SW480 (cell line): ENCODE measurements at regions not wholly inside any gene's neighbourhood (a gene's known extent, or its start where the extent isn't known, plus 50 kb on each side); places are given as distances from the start of the nearest gene placed in this dataset.

Experiments
- DNase-seq: peaks from one replicate; pipeline ENCODE4 v3.0.0-alpha.2; 2016; ENCODE audit warnings: low spot score

DNA sequence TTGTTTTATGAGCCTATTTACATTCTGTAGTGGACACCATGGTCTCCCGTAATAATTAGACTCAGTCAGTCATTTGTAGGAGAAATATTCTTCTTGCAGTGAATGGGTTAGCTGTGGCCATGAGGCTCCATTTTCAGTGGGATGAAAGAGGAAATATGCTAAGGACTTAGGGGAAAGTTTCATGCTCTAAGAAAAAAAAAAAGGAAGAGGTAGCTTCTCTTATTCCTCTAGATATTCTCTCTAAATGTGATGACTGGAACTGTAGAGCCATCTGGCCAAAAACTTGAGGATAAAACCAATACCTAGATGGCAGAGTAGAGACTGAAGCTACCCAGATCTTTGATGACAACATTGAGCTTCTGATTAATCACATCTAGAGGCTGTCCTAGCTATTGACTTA, 75.8 kb upstream of the SESN3 start:
- no peak for DNase-seq

DNA sequence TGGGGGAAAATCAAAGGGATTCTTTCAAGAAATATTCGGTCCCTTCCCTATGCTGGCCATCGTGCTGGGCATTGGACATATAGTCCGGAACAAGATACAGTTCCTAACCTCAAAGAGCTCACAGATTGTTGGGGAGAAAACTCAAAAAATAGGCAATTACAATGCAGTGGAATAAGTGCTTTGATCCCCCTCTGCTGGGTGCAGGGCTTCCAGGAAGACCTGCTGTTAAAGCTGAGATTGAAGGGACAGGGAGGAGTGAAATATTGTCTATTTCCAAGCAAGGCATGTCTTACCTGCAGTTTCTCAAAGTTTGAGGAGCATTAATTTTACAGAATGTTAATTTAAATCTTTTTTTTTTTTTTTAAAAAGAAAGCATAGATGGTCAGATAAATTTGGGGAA, 75.1 kb upstream of the SESN3 start:
- no peak for DNase-seq

DNA sequence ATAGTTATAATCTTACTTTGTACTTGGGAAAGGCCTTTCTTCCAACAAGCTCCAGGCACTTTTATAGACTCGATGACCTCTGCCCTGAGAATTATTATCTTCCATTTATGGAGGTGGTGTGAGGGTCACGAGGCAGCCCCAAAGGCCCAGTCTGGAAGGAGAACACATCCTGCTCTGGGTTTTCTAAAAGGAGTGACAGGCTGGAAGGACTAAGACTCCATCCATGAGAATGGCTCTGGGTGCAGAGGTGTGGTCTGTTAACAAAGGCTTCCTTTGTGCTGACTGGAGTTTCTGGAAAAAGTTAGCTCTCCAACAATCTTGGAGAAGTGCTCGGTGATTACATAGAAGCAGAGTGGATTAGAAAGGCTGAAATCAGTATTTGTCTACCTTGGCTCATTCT, 74.7 kb upstream of the SESN3 start:
- DNase-seq, result no peak

DNA sequence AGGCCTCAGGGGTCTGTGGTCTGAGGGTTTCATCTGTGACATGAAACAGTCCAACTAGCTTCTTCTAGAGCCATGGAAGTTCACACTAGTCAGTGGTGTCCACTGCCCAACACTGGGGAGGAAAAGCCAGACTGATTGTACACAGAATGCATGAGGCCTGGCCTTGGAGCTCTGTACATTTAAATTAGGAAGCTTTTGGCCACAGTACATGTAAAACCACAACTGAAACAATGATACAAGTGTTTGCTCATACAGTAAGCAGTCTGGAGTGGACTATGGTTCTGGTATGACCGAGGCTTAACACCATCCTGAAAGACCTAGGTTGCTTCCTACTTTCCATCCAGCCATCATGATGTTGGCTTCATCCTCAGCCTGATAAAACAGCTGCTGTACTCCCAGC, 73.8 kb upstream of the SESN3 start:
- DNase-seq, result no peak

DNA sequence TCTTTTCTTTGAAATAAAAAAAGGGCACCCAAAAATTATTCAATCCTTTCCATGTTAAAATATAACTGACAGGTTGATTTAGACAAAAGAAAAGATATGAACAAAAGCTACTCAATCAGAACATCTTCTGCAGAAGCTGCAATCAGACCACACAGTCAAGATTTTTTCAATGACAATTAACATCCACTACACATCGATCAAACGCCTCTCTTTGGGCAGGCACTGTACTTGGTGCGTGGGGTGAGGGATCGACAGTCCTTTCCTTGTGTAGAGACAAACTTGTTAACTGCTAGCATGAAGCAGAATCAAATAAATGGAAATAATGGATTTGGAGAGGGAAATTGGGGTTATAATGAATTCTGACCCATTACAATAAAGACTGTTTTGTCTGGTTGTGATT, 71.2 kb upstream of the SESN3 start:
- DNase-seq, result no peak

DNA sequence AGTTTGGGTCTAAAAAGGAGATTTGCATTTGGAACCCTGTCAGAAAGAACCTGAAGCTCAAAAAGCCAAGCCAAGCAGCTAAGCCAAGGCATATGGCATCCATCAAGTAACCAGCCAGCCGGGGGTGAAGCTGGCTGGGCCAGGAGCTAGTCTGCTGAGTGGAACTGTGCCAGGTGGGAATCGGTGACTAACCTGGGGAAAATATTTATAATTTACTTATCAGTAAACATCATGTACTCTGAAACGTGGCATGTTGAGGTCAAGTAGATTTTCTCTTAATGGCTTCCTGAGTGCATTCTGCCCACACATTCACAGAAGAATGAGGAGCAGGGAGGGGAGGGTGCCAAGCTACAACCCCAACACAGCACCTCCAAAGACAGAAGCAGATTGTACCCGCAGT, 70.5 kb upstream of the SESN3 start:
- peak; percentile 44 for DNase-seq

DNA sequence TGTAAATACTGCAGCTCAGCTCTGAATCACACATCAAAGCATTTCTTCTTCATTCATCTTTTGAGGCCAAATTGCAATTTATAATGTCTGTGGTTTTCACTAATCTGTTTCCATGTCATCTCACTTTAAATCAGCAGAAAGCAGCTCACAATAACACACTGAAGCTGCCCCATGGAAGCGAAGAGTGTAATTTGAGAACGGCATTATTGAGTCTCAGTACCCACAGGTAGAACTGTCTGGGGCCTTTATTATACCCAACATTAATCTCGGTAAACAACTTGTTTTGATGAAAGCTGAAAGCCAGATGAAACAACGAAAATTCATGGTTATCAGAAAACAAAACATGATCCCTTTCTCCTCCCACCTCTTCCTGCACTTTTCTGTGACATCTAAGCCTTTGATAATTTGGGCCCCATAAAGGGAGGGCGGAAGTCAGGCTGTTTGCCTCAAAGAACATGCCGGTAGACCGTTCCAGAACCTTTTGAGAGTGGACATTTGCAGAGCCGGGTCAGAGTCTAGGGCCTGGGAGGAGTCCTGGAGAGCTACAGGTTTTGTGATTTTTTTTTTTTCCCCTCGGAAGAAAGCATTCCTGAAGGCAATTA, 68.2 kb upstream of the SESN3 start:
- peak; percentile 95 for DNase-seq

DNA sequence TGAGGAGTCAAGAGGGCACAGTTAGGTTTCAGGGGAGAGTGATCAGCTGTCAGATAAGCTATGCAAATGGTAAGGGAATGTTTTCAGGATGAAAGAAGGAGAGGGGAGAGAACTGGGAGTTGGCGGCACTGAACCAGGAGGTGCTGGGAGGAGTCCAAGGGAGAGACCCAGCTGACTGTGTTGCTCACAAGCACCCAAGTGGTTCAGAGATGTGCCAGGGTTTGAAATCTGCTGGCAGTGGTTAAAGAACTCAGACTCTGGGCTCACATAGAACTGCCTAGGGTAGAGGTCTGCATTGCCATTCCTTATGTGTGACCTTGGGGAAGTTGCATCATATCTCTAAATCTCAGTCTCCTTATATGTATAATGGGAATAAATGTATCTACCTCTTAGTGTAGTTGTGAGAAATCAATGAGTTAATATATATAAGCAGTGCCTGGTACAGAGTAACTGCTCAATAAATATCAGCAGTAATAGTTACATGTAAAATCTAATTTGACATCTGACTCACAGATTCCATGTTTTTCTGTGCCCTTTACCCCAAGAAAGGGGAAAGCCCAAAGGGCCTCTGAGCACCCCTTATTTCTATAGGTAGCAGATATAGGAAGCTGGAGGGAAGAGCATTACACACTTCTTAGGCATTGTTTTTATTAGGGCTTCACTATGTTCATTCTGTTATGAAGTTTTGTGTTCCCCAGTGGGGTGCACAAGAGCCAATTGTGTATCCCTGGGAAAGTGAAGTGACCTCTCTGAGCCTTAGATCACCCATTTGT, 66.9 kb upstream of the SESN3 start:
- DNase-seq, result no peak

DNA sequence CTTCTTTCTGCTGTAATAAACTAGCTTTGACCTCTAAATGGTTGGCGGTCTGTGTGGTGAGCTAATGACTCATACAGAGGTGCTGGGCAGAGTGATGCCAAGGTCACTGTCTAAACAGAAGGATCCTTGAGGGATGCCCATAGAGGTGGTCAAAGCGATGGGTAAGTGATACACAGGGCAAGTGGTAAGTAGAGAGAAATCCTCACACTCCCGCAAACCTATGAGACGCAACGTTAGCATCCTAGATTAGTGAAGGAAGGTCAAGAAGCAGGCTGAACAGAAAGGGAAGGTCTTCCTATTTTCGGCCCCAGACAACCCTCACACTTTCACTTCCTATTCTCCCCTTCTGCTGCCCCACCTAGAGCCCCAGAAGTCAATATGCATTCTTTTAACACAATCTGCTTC, 65.6 kb upstream of the SESN3 start:
- DNase-seq, result peak; percentile 72

DNA sequence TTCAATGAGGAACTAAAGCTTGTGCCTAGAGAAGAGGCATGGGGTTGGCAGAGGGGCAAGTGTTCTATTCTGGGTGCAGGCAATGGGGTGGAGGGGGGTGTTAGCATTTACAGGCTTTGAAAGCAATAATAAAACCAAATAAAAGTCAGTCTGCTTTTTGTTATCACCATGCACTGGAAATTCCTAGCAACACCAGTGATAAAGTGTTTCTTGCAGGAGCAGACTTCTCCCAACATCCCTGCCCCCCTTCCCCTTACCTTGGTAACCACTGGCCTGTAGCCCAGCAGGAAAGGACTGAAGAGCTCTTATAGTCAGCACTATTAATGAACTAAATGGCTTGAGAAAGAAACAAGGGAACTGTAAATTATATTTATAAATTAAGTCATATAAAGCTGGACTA, 65.2 kb upstream of the SESN3 start:
- DNase-seq, result no peak

DNA sequence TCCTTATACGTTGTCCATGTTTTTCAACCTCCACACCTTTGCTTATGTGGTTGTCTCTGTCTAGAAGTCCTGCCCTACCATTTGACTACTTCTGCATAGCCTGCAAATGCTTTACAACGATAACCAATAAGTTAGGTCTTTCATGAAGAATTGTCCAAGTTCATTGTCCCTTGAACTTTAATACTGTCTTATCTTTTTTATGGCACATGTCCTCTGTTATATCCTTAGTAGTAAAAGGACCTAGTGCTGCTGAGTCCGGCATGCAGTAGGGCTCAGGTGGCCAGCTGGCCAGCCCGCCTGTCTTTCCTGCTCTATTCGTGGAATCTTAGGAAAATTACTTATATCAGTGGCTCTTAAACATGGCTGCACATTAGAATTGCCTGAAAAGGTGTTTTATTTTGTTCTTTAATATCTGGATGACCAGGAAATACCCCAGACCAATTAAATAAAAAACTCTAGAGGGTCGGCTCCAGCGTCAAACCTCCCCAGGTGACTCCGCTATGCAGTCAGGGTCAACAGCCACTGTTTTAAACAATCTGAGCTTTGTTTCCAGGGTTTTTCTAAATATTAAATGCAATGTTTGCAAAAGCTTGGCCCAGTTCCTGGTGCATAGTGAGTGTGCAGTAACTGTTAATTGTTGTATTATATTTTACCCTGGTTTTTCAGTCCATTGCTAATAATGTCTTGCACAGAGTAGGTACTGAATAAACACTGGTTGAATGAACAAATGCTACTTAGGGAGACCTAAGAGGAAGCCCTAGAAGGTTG, 64.6 kb upstream of the SESN3 start:
- no peak for DNase-seq

DNA sequence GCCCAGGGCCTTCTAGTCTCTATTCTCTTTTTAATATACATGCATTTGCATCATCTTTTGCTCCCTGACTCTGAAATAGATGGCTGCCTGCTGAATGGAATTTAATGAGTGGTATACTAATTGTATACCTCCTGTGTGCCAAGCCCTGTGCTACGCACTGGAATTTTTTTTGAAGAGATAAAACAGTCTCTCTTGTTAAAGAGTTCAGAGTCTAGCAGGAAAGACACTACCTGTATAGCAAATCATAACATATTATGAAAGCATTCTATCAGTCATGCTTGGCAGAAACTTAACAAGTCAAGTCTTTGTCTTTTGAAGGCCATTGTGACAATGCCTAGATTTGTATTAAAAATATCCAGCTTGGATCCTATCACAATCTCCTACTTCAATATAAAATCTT, 63.7 kb upstream of the SESN3 start:
- no peak for DNase-seq

DNA sequence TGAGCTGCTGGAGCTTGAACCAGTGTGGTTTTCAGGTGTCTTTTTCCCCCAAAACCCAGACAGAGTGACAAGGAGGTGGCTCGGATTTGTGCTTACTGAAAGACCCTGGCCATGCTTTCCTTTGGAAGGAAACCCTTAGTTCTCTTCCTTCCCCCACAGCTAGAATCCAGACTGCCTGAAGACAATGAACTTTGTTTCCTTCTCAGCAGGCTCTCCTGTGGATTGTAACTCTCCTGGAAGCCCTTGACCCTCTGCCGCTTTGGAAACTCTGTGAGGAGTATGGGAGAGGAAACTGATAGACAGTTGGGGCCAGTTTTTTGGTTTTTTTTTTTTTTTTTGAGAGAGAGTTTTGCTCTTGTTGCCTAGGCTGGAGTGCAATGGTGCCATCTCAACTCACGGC, 62.1 kb upstream of the SESN3 start:
- no peak for DNase-seq

DNA sequence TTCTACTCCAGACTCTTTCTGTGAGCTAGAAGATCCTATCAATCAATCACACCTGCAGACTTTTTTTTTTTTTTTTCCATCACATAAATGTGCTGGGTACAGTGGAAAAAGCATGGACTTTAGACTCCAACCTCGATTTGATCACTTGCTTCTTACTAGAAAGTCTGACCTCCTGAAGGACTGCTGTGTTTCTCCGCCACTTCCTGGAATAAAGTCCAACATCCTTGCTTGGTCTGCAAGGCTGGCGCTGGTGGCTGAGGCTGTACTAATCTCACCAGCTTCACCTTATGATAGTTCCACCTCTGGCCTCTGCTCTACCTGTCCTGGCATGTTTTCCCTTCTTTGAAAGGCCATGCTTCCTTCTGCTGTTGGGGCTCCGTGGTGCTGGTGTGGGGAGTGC, 60.9 kb upstream of the SESN3 start:
- DNase-seq, result no peak

DNA sequence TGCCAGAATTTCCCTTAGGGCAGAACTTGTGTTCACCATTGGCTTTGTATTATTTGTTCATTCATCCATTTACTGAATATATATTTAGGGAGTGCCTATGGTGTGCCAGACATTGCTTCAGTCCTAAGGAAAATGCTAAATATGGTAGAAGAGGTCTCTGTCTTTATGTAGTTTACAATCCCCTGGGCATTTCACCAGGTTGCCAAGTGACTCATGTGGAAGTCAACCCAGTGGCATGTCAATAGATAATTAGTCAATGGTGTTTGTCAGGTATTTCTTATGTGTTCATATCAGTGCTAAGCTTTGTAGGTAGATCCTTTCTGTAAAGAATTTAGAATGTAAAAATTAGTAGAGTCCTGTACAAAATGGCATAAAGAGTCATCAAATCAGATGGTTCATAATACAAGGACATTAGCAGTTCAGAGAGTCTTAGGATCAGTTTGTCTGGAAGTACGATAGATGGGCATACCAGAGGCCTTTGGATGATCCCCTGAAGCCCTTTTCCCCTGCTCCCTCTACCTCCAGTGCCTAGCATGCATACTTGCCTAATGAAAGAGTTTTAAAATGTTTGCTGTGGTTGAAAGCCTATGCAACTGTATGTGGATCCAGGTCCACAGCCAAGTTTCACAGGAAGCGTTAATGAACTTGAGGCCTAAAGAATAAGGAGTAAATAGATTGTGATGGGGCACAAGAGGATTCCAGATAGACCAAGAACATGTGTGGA, 58.5 kb upstream of the SESN3 start:
- no peak for DNase-seq

DNA sequence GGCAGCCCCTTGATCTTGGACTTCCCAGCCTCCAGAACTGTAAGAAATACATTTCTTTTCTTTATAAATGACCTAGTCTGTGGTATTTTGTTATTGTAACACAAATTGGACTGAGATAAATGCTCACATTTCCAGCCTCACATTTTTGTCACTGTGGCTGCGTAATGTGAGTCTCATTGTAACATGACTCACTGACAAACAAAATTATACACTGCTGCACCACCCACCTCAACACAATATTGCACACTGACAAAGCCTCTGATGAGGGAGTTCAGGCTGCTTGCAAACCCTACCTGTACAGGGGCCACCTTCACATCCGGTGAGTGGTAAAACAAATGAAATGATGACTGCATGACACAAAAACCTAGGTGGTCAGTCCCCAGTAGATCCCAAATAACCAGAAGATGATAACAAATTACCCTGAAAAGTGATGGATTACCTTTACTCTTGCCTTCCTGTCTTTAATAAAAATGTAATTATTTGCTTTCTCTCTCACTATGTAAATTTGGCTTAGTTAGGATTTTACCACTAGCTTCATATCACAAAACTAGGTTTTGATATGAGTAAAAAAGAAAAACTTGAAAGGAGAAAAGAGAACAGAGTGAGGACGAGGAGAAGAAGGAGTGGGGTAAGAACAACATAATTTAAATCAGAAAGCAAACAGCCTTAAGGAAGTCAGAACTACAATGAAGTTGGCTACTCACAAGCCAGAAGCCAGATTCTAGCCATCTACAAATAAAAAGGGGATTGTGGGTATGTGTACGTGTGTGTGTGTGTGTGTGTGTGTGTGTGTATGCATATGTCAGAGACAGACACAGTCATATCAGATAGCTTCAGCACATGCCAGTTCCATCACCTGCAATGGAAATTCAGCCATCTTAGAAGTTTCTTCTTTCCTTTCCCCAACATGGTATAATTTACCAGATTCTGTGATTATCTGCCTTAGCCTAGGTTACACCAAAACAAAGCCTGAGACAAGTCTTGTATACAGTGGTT, 53.4 kb upstream of the SESN3 start:
- DNase-seq, result no peak

DNA sequence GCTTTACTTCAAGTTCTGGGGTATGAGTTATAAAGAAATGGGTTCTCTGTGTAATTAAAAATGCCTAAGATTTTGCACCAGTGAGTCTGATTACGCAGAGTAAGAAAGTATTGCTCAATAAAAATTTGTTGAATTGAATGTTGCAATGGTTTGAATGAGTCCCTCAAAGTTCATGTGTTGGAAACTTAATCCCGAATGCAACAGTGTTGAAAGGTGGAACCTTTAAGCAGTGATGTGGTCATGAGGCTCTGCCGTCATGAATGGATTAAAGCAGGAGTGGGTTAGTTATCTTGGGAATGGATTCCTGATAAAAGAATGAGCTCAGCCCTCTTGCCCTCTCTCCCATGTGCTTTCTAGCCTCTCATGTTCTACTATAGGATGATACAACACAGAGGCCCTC, 52.6 kb upstream of the SESN3 start:
- DNase-seq, result no peak

DNA sequence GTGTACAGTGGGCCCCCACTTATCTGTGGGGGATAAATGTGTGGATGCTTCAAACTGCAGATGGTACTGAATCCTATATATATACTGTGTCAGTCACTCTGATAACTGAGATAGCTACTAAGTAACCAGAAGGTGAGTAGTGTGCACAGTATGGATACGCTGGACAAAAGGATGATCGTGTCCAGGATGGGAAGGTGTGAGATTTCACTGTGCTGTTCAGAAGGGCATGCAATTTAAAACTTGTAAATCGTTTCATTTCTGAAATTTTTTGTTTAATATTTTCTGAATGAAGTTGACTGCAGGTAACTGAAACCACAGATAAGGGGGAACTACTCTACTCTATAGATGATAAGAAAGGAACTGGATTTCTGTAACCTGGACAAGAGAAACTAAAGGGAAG, 52.1 kb upstream of the SESN3 start:
- no peak for DNase-seq

DNA sequence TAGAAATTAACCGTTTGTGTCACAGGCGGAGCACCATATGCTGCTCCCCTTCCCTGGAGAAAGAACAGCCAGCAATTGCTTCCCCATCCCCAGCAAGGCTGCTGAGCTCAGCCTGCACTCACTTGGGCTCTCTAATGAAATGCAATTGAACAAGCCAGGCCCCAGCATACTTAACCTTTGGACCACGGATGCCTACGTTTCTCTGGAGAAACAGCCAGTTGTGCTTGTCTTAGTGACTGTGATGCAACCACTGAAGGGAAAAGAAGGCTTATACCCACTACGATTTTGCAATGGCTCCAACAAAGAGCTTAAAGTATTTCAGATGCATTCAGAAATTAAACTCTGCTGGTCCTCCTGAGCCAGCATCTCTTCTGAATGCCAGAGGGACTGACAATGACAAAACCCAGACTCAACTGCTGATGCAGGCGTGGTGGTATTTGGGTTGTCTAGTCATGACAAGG, 51.3 kb upstream of the SESN3 start:
- peak; percentile 21 for DNase-seq
